ENCODE measurements at regions not wholly inside any gene's neighbourhood (a gene's known extent, or its start where the extent isn't known, plus 50 kb on each side); places are given as distances from the start of the nearest gene placed in this dataset.

GRCh38 chr6:18664401-18664800, 277.3 kb downstream of the RNF144B start:
- intact Hi-C loops (cut with micrococcal nuclease; ENCODE audit: unreplicated experiment), result no loop called here
- no peaks in the 10 kb centered on the region for H3K9me2 ChIP-seq (ENCODE audit: insufficient read depth)
- BruUV-seq (replicated peaks), result no TSS peak
- DNase-seq, result no peak
- H3F3A ChIP-seq (ENCODE audit: insufficient read depth, low read depth), result no peaks in the 10 kb centered on the region
- no peak overlapping the region for H3K27ac ChIP-seq
- TF ChIP-seq CTCF (conservative IDR thresholded peaks at IDR 0.05) (no peak), EZH2 (IDR thresholded peaks at IDR 0.05; ENCODE audit: low read depth) (no peak)
- H3K36me3 ChIP-seq (ENCODE audit: low read depth), result no peaks in the 10 kb centered on the region
- no peaks in the 10 kb centered on the region for H3K79me2 ChIP-seq (ENCODE audit: low read depth)
- H3K4me3 ChIP-seq, result no peak overlapping the region
- no peak overlapping the region for H2AFZ ChIP-seq
- H3K4me1 ChIP-seq (replicated peaks; ENCODE audit: insufficient read depth), result no peaks in the 10 kb centered on the region
- H3K4me2 ChIP-seq, result no peak overlapping the region
- POLR2A ChIA-PET (ENCODE audit: unreplicated experiment), result no interaction called here
- no peaks in the 10 kb centered on the region; the same call in 1 of the 2 replicates for H3K9me3 ChIP-seq (ENCODE audit: insufficient read depth, low read depth)
- CTCF ChIA-PET, result no interaction called here
- H3K27me3 ChIP-seq (ENCODE audit: insufficient read depth, low read depth), result no peaks in the 10 kb centered on the region
- H4K20me1 ChIP-seq (ENCODE audit: insufficient read depth), result no peaks in the 10 kb centered on the region

- POLR2A ChIA-PET (ENCODE audit: unreplicated experiment), result no interaction called here
- no peak for DNase-seq
Measured at GRCh38 chr6:18667612-18668011, 280.5 kb downstream of the RNF144B start.

GRCh38 chr6:18668994-18669393, 281.8 kb downstream of the RNF144B start:
- BruUV-seq (replicated peaks), result no TSS peak
- DNase-seq, result no peak
- no peaks in the 10 kb centered on the region for H3K9me3 ChIP-seq (ENCODE audit: insufficient read depth, low read depth)
- ChIA-PET POLR2A (ENCODE audit: unreplicated experiment) (no interaction called here), CTCF (no interaction called here)
- H3K27ac ChIP-seq, result no peak overlapping the region
- no peaks in the 10 kb centered on the region for H3K36me3 ChIP-seq (ENCODE audit: low read depth)
- H3K79me2 ChIP-seq (ENCODE audit: low read depth), result no peaks in the 10 kb centered on the region
- no peaks in the 10 kb centered on the region for H3K27me3 ChIP-seq (ENCODE audit: insufficient read depth, low read depth)
- TF ChIP-seq CTCF (conservative IDR thresholded peaks at IDR 0.05) (no peak), EZH2 (IDR thresholded peaks at IDR 0.05; ENCODE audit: low read depth) (no peak)
- H3K4me3 ChIP-seq, result no peak overlapping the region
- H4K20me1 ChIP-seq (ENCODE audit: insufficient read depth), result no peaks in the 10 kb centered on the region
- no peaks in the 10 kb centered on the region for H3F3A ChIP-seq (ENCODE audit: insufficient read depth, low read depth)
- H3K4me2 ChIP-seq, result no peak overlapping the region
- intact Hi-C loops (cut with micrococcal nuclease; ENCODE audit: unreplicated experiment), result no loop called here
- no peaks in the 10 kb centered on the region for H3K4me1 ChIP-seq (replicated peaks; ENCODE audit: insufficient read depth)
- no peaks in the 10 kb centered on the region for H3K9me2 ChIP-seq (ENCODE audit: insufficient read depth)
- H2AFZ ChIP-seq, result no peak overlapping the region

More at GRCh38 chr6:18667612-18668011, 280.5 kb downstream of the RNF144B start:
- TF ChIP-seq EZH2 (IDR thresholded peaks at IDR 0.05; ENCODE audit: low read depth), result no peak
- no peak for TF ChIP-seq CTCF (conservative IDR thresholded peaks at IDR 0.05)
- no peaks in the 10 kb centered on the region for H3K4me1 ChIP-seq (replicated peaks; ENCODE audit: insufficient read depth)
- H3K27me3 ChIP-seq (ENCODE audit: insufficient read depth, low read depth), result no peaks in the 10 kb centered on the region
- H3K36me3 ChIP-seq (ENCODE audit: low read depth), result no peaks in the 10 kb centered on the region
- no TSS peak for BruUV-seq (replicated peaks)
- H3K4me3 ChIP-seq, result no peak overlapping the region
- CTCF ChIA-PET, result no interaction called here
- H3K9me2 ChIP-seq (ENCODE audit: insufficient read depth), result no peaks in the 10 kb centered on the region
- H2AFZ ChIP-seq, result no peak overlapping the region
- no peaks in the 10 kb centered on the region for H4K20me1 ChIP-seq (ENCODE audit: insufficient read depth)
- H3F3A ChIP-seq (ENCODE audit: insufficient read depth, low read depth), result no peaks in the 10 kb centered on the region
- intact Hi-C loops (cut with micrococcal nuclease; ENCODE audit: unreplicated experiment), result no loop called here
- H3K27ac ChIP-seq, result no peak overlapping the region
- H3K9me3 ChIP-seq (ENCODE audit: insufficient read depth, low read depth), result no peaks in the 10 kb centered on the region
- no peak overlapping the region for H3K4me2 ChIP-seq
- no peaks in the 10 kb centered on the region for H3K79me2 ChIP-seq (ENCODE audit: low read depth)

All from PC-9 (cell line).